ENCODE measurements at regions not wholly inside any gene's neighbourhood (a gene's known extent, or its start where the extent isn't known, plus 50 kb on each side); places are given as distances from the start of the nearest gene placed in this dataset.
A peak's percentile ranks its signal among the peaks of the same experiment; 100 is the strongest.

GRCh38 chr12:65647074-65647473, 177.2 kb upstream of the HMGA2 start:
- no peaks in the 10 kb centered on the region for H3K36me3 ChIP-seq (replicated peaks in 1 of 2; ENCODE audit: insufficient read depth in 1 of 2, low read depth in 2 of 2)
- no peak for ATAC-seq
- intact Hi-C loops (cut with DNase I): no loop called here
- TF ChIP-seq POLR2A (IDR thresholded peaks at IDR 0.05) (no peak), CTCF (IDR thresholded peaks at IDR 0.05) (no peak)
- H3K4me1 ChIP-seq: no peaks in the 10 kb centered on the region
- no peak overlapping the region for H3K27ac ChIP-seq
- H3K4me3 ChIP-seq: no peak overlapping the region
- no peaks in the 10 kb centered on the region for H3K9me3 ChIP-seq
- no peak for DNase-seq
- no peaks in the 10 kb centered on the region for H3K27me3 ChIP-seq
- 80 to 91% methylated on average over 9 of the region's 9 CpGs for WGBS, 2 donors

GRCh38 chr12:65648461-65648860, 175.8 kb upstream of the HMGA2 start:
- Histone ChIP-seq H3K9me3 (no peaks in the 10 kb centered on the region), H3K27ac (no peak overlapping the region), H3K4me3 (no peak overlapping the region), H3K4me1 (no peaks in the 10 kb centered on the region), H3K36me3 (replicated peaks in 1 of 2; ENCODE audit: insufficient read depth in 1 of 2, low read depth in 2 of 2) (no peaks in the 10 kb centered on the region), H3K27me3 (no peaks in the 10 kb centered on the region)
- ATAC-seq: no peak
- 67 to 76% methylated on average over 2 of the region's 2 CpGs for WGBS, 2 donors
- TF ChIP-seq POLR2A (IDR thresholded peaks at IDR 0.05) (no peak), CTCF (IDR thresholded peaks at IDR 0.05) (no peak)
- DNase-seq: no peak
- intact Hi-C loops (cut with DNase I): no loop called here

GRCh38 chr12:65649126-65649525, 175.2 kb upstream of the HMGA2 start:
- no peak for TF ChIP-seq POLR2A (IDR thresholded peaks at IDR 0.05)
- TF ChIP-seq CTCF (IDR thresholded peaks at IDR 0.05): no peak
- WGBS, 2 donors: 63 to 66% methylated on average over 3 of the region's 3 CpGs
- intact Hi-C loops (cut with DNase I): no loop called here
- H3K36me3 ChIP-seq (replicated peaks in 1 of 2; ENCODE audit: insufficient read depth in 1 of 2, low read depth in 2 of 2): no peaks in the 10 kb centered on the region
- ATAC-seq (peak; percentile 30), DNase-seq (peak in 1 of 4 donors; percentile 10)
- no peaks in the 10 kb centered on the region for H3K9me3 ChIP-seq
- H3K27ac ChIP-seq: no peak overlapping the region
- no peaks in the 10 kb centered on the region for H3K27me3 ChIP-seq
- no peak overlapping the region for H3K4me3 ChIP-seq
- no peaks in the 10 kb centered on the region for H3K4me1 ChIP-seq

- Histone ChIP-seq H3K27ac (no peak overlapping the region), H3K4me3 (no peak overlapping the region), H3K4me1 (no peaks in the 10 kb centered on the region), H3K9me3 (no peaks in the 10 kb centered on the region), H3K27me3 (no peaks in the 10 kb centered on the region), H3K36me3 (replicated peaks in 1 of 2; ENCODE audit: insufficient read depth in 1 of 2, low read depth in 2 of 2) (no peaks in the 10 kb centered on the region)
- intact Hi-C loops (cut with DNase I): no loop called here
- no peak for TF ChIP-seq CTCF (IDR thresholded peaks at IDR 0.05)
- no peak for TF ChIP-seq POLR2A (IDR thresholded peaks at IDR 0.05)
- DNase-seq (no peak), ATAC-seq (no peak)
- WGBS, 2 donors: 84 to 89% methylated on average over 3 of the region's 3 CpGs
Measured at GRCh38 chr12:65651060-65651459, 173.2 kb upstream of the HMGA2 start.

GRCh38 chr12:65653321-65653720, 171.0 kb upstream of the HMGA2 start:
- Histone ChIP-seq H3K4me1 (no peaks in the 10 kb centered on the region), H3K4me3 (no peak overlapping the region), H3K27me3 (no peaks in the 10 kb centered on the region), H3K27ac (no peak overlapping the region), H3K36me3 (replicated peaks in 1 of 2; ENCODE audit: insufficient read depth in 1 of 2, low read depth in 2 of 2) (no peaks in the 10 kb centered on the region), H3K9me3 (no peaks in the 10 kb centered on the region)
- TF ChIP-seq POLR2A (IDR thresholded peaks at IDR 0.05) (no peak), CTCF (IDR thresholded peaks at IDR 0.05) (no peak)
- WGBS, 2 donors: 80 to 89% methylated on average over 2 of the region's 2 CpGs
- intact Hi-C loops (cut with DNase I): no loop called here
- DNase-seq (no peak), ATAC-seq (no peak)

Data from body of pancreas (tissue), 4 donors.